Endodermal cell (in vitro differentiated cells): ENCODE measurements at regions not wholly inside any gene's neighbourhood (a gene's known extent, or its start where the extent isn't known, plus 50 kb on each side); places are given as distances from the start of the nearest gene placed in this dataset.

ENCODE experiments used
- DNase-seq: peaks from one replicate; pipeline ENCODE4 v3.0.0-alpha.2; 2017
- H3K27ac ChIP-seq: 2 replicates; pipeline ENCODE4 v1.5.1; 2013; ENCODE audit warnings: mild to moderate bottlenecking, low read depth, low read length, moderate library complexity
- H3K27me3 ChIP-seq: 2 replicates; pipeline ENCODE4 v1.6.1; 2013; ENCODE audit warnings: mild to moderate bottlenecking, low read length, moderate library complexity; ENCODE audit not compliant: insufficient read depth, control insufficient read depth, poor library complexity, severe bottlenecking
- H3K36me3 ChIP-seq: 2 replicates; pipeline ENCODE4 v1.7.0; 2013; ENCODE audit warnings: mild to moderate bottlenecking, low read length, moderate library complexity; ENCODE audit not compliant: control insufficient read depth, insufficient read depth
- H3K4me1 ChIP-seq: one replicate; pipeline ENCODE4 v1.7.0; 2013; ENCODE audit warnings: low read length; ENCODE audit not compliant: control insufficient read depth, insufficient read depth
- H3K4me3 ChIP-seq: 2 replicates; pipeline ENCODE4 v1.5.1; 2013; ENCODE audit warnings: mild to moderate bottlenecking, low read length, moderate library complexity
- H3K9ac ChIP-seq: 2 replicates; pipeline ENCODE4 v1.6.1; 2013; ENCODE audit warnings: mild to moderate bottlenecking, low read length, moderate library complexity; ENCODE audit not compliant: poor library complexity, severe bottlenecking; ENCODE audit errors: extremely low read depth
- H3K9me3 ChIP-seq: 2 replicates; pipeline ENCODE4 v1.6.1; 2013; ENCODE audit warnings: mild to moderate bottlenecking, low read length, moderate library complexity; ENCODE audit not compliant: control insufficient read depth
- H3K27ac Mint-ChIP-seq: 2 replicates; pipeline ENCODE4 v1.8.0; 2020; ENCODE audit warnings: mixed read lengths
- H3K27me3 Mint-ChIP-seq: 2 replicates; pipeline ENCODE4 v1.8.0; 2021; ENCODE audit warnings: mild to moderate bottlenecking, mixed read lengths; ENCODE audit not compliant: insufficient read depth
- H3K36me3 Mint-ChIP-seq: 2 replicates; pipeline ENCODE4 v1.8.0; 2020; ENCODE audit warnings: low read depth, mixed read lengths
- H3K4me1 Mint-ChIP-seq: 2 replicates; pipeline ENCODE4 v1.8.0; 2020; ENCODE audit warnings: mixed read lengths
- H3K4me3 Mint-ChIP-seq: 2 replicates; pipeline ENCODE4 v1.8.0; 2020; ENCODE audit warnings: mild to moderate bottlenecking, moderate library complexity, mixed read lengths
- H3K9me3 Mint-ChIP-seq: 2 replicates; pipeline ENCODE4 v1.8.0; 2020; ENCODE audit warnings: mild to moderate bottlenecking, mixed read lengths
- CTCF ChIP-seq: fragments of 200-600 bp; sonication (generic); conservative IDR thresholded peaks from 2 replicates; pipeline ENCODE4 v1.5.0; 2021; ENCODE audit warnings: antibody characterized with exemption, mild to moderate bottlenecking
- WGBS, 2 experiments: methylation state at CpG; one replicate each; pipeline versions ENCODE4 v1.1.5 to v1.1.7; 2013; ENCODE audit warnings: missing lambda C conversion rate in 2 of 2, mixed read lengths in 1 of 2; ENCODE audit not compliant: insufficient coverage in 1 of 2, insufficient read length in 1 of 2; 5-methylcytosine and 5-hydroxymethylcytosine counted together

- Mint-ChIP-seq H3K4me1 (peaks cover 18% of the 10 kb centered on the region), H3K4me3 (no peak overlapping the region), H3K27me3 (peaks cover 2% of the 10 kb centered on the region), H3K36me3 (no peaks in the 10 kb centered on the region), H3K27ac (peak overlapping the region; percentile 79), H3K9me3 (no peaks in the 10 kb centered on the region)
- 67 to 69% methylated on average over 8 to 11 of the region's 11 CpGs for WGBS, 2 experiments
- peaks cover 17% of the 10 kb centered on the region for H3K4me1 ChIP-seq
- no peaks in the 10 kb centered on the region for H3K27me3 ChIP-seq
- H3K4me3 ChIP-seq = no peak overlapping the region
- no peaks in the 10 kb centered on the region for H3K36me3 ChIP-seq
- H3K9me3 ChIP-seq = peaks cover 5% of the 10 kb centered on the region
- TF ChIP-seq CTCF = no peak
- peak; percentile 77 for DNase-seq
- no peak overlapping the region for H3K27ac ChIP-seq
- peak overlapping the region; percentile 51 for H3K9ac ChIP-seq
Observed at GRCh38 chr17:74055508-74056160, 147.8 kb upstream of the RPL38 start.

GRCh38 chr17:74059479-74060240 is 143.8 kb upstream of the RPL38 start:
- WGBS, 2 experiments = 75 to 85% methylated on average over 2 to 4 of the region's 4 CpGs
- Histone ChIP-seq H3K9ac (no peak overlapping the region), H3K4me3 (no peak overlapping the region), H3K9me3 (peaks cover 5% of the 10 kb centered on the region), H3K27ac (peak overlapping the region; percentile 61), H3K27me3 (no peaks in the 10 kb centered on the region), H3K36me3 (no peaks in the 10 kb centered on the region), H3K4me1 (peaks cover 3% of the 10 kb centered on the region)
- no peaks in the 10 kb centered on the region for H3K36me3 Mint-ChIP-seq
- H3K4me3 Mint-ChIP-seq = no peak overlapping the region
- peaks cover 15% of the 10 kb centered on the region for H3K4me1 Mint-ChIP-seq
- no peak for TF ChIP-seq CTCF
- no peak overlapping the region for H3K27ac Mint-ChIP-seq
- no peaks in the 10 kb centered on the region for H3K9me3 Mint-ChIP-seq
- H3K27me3 Mint-ChIP-seq = peaks cover 5% of the 10 kb centered on the region
- peak; percentile 42 for DNase-seq

- no peak overlapping the region for H3K27ac Mint-ChIP-seq
- H3K4me1 ChIP-seq = peaks cover 3% of the 10 kb centered on the region
- WGBS, 2 experiments = 85 to 91% methylated on average over 4 to 5 of the region's 5 CpGs
Observed at GRCh38 chr17:74061758-74062157, 141.7 kb upstream of the RPL38 start.

More at GRCh38 chr17:74061758-74062157, 141.7 kb upstream of the RPL38 start:
- Histone ChIP-seq H3K9me3 (peaks cover 3% of the 10 kb centered on the region), H3K9ac (no peak overlapping the region), H3K36me3 (no peaks in the 10 kb centered on the region), H3K4me3 (no peak overlapping the region), H3K27ac (no peak overlapping the region), H3K27me3 (no peaks in the 10 kb centered on the region)
- Mint-ChIP-seq H3K27me3 (peaks cover 5% of the 10 kb centered on the region), H3K9me3 (no peaks in the 10 kb centered on the region), H3K4me3 (no peak overlapping the region), H3K36me3 (no peaks in the 10 kb centered on the region), H3K4me1 (peaks cover 8% of the 10 kb centered on the region)
- no peak for DNase-seq
- TF ChIP-seq CTCF = no peak
